HUES48 (cell line): ENCODE measurements at regions not wholly inside any gene's neighbourhood (a gene's known extent, or its start where the extent isn't known, plus 50 kb on each side); places are given as distances from the start of the nearest gene placed in this dataset.
"Not testable (repeated sequence)": the region's sequence is repeated elsewhere in the genome, so short reads cannot be mapped to it uniquely, and the experiment has no call there.

Source experiments
- H3K27ac ChIP-seq: one replicate; pipeline ENCODE4 v1.7.0; 2013; ENCODE audit warnings: low read depth, low read length, inconsistent platforms
- H3K27me3 ChIP-seq: 2 replicates; pipeline ENCODE4 v1.6.1; 2013; ENCODE audit warnings: mild to moderate bottlenecking, low read length; ENCODE audit not compliant: control insufficient read depth, insufficient read depth
- H3K36me3 ChIP-seq: 2 replicates; pipeline ENCODE4 v1.6.1; 2013; ENCODE audit warnings: low read length; ENCODE audit not compliant: control insufficient read depth, insufficient read depth
- H3K4me1 ChIP-seq: 2 replicates; pipeline ENCODE4 v1.6.1; 2013; ENCODE audit warnings: mild to moderate bottlenecking, low read length; ENCODE audit not compliant: control insufficient read depth, insufficient read depth
- H3K4me3 ChIP-seq: 2 replicates; pipeline ENCODE4 v1.5.1; 2013; ENCODE audit warnings: mild to moderate bottlenecking, low read depth, low read length
- H3K9ac ChIP-seq: 2 replicates; pipeline ENCODE4 v1.6.1; 2013; ENCODE audit warnings: mild to moderate bottlenecking, low read depth, low read length, moderate library complexity
- H3K9me3 ChIP-seq: 2 replicates; pipeline ENCODE4 v1.6.1; 2013; ENCODE audit warnings: low read length; ENCODE audit not compliant: control insufficient read depth, insufficient read depth

- Histone ChIP-seq H3K27ac (no peak overlapping the region), H3K9me3 (no peaks in the 10 kb centered on the region)
Measured at GRCh38 chr7:46126675-46127300, 205.7 kb upstream of the IGFBP3 start.

GRCh38 chr7:46123756-46124343 is 202.8 kb upstream of the IGFBP3 start:
- no peaks in the 10 kb centered on the region for H3K36me3 ChIP-seq
- no peaks in the 10 kb centered on the region for H3K4me1 ChIP-seq
- H3K4me3 ChIP-seq = no peak overlapping the region
- H3K9ac ChIP-seq = no peak overlapping the region
- no peaks in the 10 kb centered on the region for H3K27me3 ChIP-seq
- H3K27ac ChIP-seq = no peak overlapping the region
- H3K9me3 ChIP-seq = no peaks in the 10 kb centered on the region

More at GRCh38 chr7:46126675-46127300, 205.7 kb upstream of the IGFBP3 start:
- Histone ChIP-seq H3K36me3 (no peaks in the 10 kb centered on the region), H3K4me1 (no peaks in the 10 kb centered on the region), H3K4me3 (no peak overlapping the region), H3K27me3 (no peaks in the 10 kb centered on the region), H3K9ac (no peak overlapping the region)

GRCh38 chr7:46115410-46115809 is 194.3 kb upstream of the IGFBP3 start:
- Histone ChIP-seq H3K36me3 (no peaks in the 10 kb centered on the region), H3K27ac (no peak overlapping the region), H3K9ac (no peak overlapping the region), H3K27me3 (no peaks in the 10 kb centered on the region), H3K4me3 (no peak overlapping the region), H3K4me1 (no peaks in the 10 kb centered on the region), H3K9me3 (no peaks in the 10 kb centered on the region)

- H3K9me3 ChIP-seq = no peaks in the 10 kb centered on the region
- H3K27me3 ChIP-seq = no peaks in the 10 kb centered on the region
- no peak overlapping the region for H3K27ac ChIP-seq
- H3K4me3 ChIP-seq = no peak overlapping the region
- H3K9ac ChIP-seq = no peak overlapping the region
- no peaks in the 10 kb centered on the region for H3K36me3 ChIP-seq
- H3K4me1 ChIP-seq = no peaks in the 10 kb centered on the region
Measured at GRCh38 chr7:46109437-46109836, 188.4 kb upstream of the IGFBP3 start.

- Histone ChIP-seq H3K9ac (no peak overlapping the region), H3K27ac (no peak overlapping the region), H3K4me3 (no peak overlapping the region), H3K4me1 (no peaks in the 10 kb centered on the region), H3K27me3 (no peaks in the 10 kb centered on the region), H3K36me3 (no peaks in the 10 kb centered on the region), H3K9me3 (no peaks in the 10 kb centered on the region)
Measured at GRCh38 chr7:46108272-46108671, 187.2 kb upstream of the IGFBP3 start.

- Histone ChIP-seq H3K27me3 (no peaks in the 10 kb centered on the region), H3K4me1 (no peaks in the 10 kb centered on the region), H3K4me3 (no peak overlapping the region), H3K9me3 (no peaks in the 10 kb centered on the region), H3K36me3 (no peaks in the 10 kb centered on the region), H3K9ac (no peak overlapping the region), H3K27ac (no peak overlapping the region)
Measured at GRCh38 chr7:46107610-46108217, 186.6 kb upstream of the IGFBP3 start.

GRCh38 chr7:46100521-46100920 is 179.4 kb upstream of the IGFBP3 start:
- Histone ChIP-seq H3K27me3 (no peaks in the 10 kb centered on the region), H3K4me1 (no peaks in the 10 kb centered on the region), H3K4me3 (no peak overlapping the region), H3K27ac (no peak overlapping the region), H3K9me3 (no peaks in the 10 kb centered on the region), H3K36me3 (no peaks in the 10 kb centered on the region), H3K9ac (no peak overlapping the region)

GRCh38 chr7:46099076-46099475 is 178.0 kb upstream of the IGFBP3 start:
- H3K4me3 ChIP-seq = no peak overlapping the region
- H3K27me3 ChIP-seq = no peaks in the 10 kb centered on the region
- no peak overlapping the region for H3K27ac ChIP-seq
- no peak overlapping the region for H3K9ac ChIP-seq
- no peaks in the 10 kb centered on the region for H3K4me1 ChIP-seq
- H3K9me3 ChIP-seq = no peaks in the 10 kb centered on the region
- H3K36me3 ChIP-seq = no peaks in the 10 kb centered on the region

GRCh38 chr7:46091071-46091470 is 170.0 kb upstream of the IGFBP3 start:
- H3K4me3 ChIP-seq = no peak overlapping the region
- H3K9me3 ChIP-seq = no peaks in the 10 kb centered on the region
- no peaks in the 10 kb centered on the region for H3K36me3 ChIP-seq
- H3K4me1 ChIP-seq = no peaks in the 10 kb centered on the region
- H3K27me3 ChIP-seq = no peaks in the 10 kb centered on the region
- no peak overlapping the region for H3K9ac ChIP-seq
- H3K27ac ChIP-seq = no peak overlapping the region

GRCh38 chr7:46089281-46089680 is 168.2 kb upstream of the IGFBP3 start:
- Histone ChIP-seq H3K4me1 (no peaks in the 10 kb centered on the region), H3K9ac (no peak overlapping the region), H3K9me3 (no peaks in the 10 kb centered on the region), H3K27me3 (no peaks in the 10 kb centered on the region), H3K36me3 (no peaks in the 10 kb centered on the region), H3K4me3 (no peak overlapping the region), H3K27ac (no peak overlapping the region)

- H3K4me3 ChIP-seq, H3K27me3 ChIP-seq, H3K4me1 ChIP-seq, H3K9me3 ChIP-seq, H3K36me3 ChIP-seq, H3K27ac ChIP-seq, H3K9ac ChIP-seq: not testable (repeated sequence)
Measured at GRCh38 chr7:46088486-46088885, 167.4 kb upstream of the IGFBP3 start.
